NB4 (cell line): ENCODE measurements at regions not wholly inside any gene's neighbourhood (a gene's known extent, or its start where the extent isn't known, plus 50 kb on each side); places are given as distances from the start of the nearest gene placed in this dataset.

Experiments
- DNase-seq: peaks from one replicate; pipeline ENCODE4 v3.0.0; 2010; ENCODE audit warnings: low read depth
- H3K4me3 ChIP-seq: one replicate; pipeline ENCODE4 v1.5.1; 2011; ENCODE audit warnings: mild to moderate bottlenecking, low read depth, low read length, moderate library complexity
- MYC ChIP-seq: IDR thresholded peaks from 2 replicates; pipeline ENCODE4 v1.6.1; 2011; ENCODE audit warnings: low read depth, low read length
- POLR2A ChIP-seq: IDR thresholded peaks from 2 replicates; pipeline ENCODE4 v1.6.1; 2011; ENCODE audit warnings: mild to moderate bottlenecking; ENCODE audit not compliant: insufficient read length; ENCODE audit errors: extremely low read depth
- TF ChIP-seq, protein P1 (sequence below): IDR thresholded peaks from 2 replicates; pipeline ENCODE4 v1.6.1; 2011; ENCODE audit warnings: low read depth, low read length
- TF ChIP-seq, protein P2 (sequence below): IDR thresholded peaks from one replicate; pipeline ENCODE4 v1.5.1; 2012; ENCODE audit warnings: low read depth, low read length

DNA sequence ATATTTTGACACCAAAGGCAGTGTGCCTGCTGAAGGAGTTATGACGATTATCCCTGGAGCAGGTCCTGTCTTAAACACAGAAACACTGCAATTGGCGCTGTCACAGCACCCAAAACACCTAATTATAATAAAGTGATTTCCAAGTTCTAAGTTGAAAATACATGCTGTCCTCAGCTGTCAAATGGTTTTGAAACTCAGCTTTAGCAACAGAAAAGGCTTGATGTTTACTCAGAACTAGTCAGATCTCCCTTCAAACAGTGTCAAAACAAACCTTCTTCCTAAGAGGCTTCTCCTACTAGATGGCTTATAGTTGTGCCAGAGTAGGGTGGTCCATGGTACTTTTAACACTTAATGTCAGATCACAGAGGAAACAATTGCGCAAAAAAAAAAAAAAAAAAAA, 87.2 kb upstream of the IRX1 start:
- no peak for TF ChIP-seq POLR2A
- TF ChIP-seq MYC = no peak
- TF ChIP-seq, protein P1, sequence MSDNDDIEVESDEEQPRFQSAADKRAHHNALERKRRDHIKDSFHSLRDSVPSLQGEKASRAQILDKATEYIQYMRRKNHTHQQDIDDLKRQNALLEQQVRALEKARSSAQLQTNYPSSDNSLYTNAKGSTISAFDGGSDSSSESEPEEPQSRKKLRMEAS = no peak
- no peak overlapping the region for H3K4me3 ChIP-seq
- DNase-seq = no peak

DNA sequence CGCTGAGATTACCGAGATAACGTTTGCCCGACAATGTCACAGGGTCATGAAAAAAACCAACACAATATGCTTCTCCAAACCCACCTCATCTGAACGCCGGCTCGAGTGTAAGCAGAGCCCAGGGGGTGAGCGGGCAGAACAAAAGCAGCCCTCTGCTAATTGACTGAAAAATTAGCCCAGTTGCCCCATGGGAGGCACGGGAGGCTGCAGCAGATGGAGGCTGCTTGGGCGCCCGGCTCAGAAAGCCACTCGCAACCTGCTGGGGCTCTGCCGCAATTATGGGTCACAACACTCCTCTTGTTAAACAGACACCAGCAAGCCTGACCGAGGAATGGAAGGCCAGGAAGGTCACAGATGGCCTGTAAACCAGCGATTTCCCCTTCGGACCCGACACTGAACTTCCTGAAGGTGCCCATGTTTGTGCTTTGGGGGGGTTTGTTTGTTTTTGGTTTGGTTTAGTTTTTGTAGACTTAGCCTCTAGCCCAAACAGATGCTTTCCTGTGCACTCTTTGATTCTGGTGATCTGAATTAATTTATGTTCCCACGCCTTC, 104.6 kb upstream of the IRX1 start:
- no peak for TF ChIP-seq MYC
- TF ChIP-seq, protein P1 = no peak
- TF ChIP-seq, protein P2, sequence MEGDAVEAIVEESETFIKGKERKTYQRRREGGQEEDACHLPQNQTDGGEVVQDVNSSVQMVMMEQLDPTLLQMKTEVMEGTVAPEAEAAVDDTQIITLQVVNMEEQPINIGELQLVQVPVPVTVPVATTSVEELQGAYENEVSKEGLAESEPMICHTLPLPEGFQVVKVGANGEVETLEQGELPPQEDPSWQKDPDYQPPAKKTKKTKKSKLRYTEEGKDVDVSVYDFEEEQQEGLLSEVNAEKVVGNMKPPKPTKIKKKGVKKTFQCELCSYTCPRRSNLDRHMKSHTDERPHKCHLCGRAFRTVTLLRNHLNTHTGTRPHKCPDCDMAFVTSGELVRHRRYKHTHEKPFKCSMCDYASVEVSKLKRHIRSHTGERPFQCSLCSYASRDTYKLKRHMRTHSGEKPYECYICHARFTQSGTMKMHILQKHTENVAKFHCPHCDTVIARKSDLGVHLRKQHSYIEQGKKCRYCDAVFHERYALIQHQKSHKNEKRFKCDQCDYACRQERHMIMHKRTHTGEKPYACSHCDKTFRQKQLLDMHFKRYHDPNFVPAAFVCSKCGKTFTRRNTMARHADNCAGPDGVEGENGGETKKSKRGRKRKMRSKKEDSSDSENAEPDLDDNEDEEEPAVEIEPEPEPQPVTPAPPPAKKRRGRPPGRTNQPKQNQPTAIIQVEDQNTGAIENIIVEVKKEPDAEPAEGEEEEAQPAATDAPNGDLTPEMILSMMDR = no peak
- no peak for TF ChIP-seq POLR2A
- no peak for DNase-seq
- H3K4me3 ChIP-seq = no peak overlapping the region

DNA sequence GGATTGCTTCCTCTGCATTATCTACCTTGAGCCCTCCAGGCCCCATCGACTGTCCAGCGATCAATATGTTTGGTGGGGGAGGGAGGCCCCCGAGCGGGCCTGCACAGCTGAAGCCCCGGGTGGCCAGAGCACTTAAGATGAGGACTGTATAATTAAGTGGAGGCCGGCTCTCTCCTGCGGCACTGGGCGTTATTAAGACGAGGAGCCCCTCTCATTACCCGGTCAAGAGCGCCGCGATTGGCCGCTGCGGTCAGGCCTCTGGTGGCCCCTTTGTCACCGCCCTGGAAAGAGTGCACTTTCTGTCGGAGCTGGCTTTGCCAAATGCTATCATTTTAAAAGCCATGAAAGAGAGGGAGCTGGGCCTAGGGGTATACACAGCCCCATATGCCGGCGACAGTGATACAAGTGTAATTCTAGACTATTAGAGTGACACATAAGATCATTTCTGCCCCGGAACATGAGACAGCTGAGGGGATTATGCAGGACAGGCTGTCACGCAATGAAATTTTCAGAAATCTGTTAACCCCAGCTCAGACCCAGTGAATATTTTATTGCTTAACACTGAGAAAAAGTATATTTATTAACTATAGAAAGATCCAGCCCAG, 106.3 kb upstream of the IRX1 start:
- TF ChIP-seq MYC = no peak
- TF ChIP-seq, protein P1 = no peak
- TF ChIP-seq, protein P2 = no peak
- TF ChIP-seq POLR2A = no peak
- H3K4me3 ChIP-seq = no peak overlapping the region
- DNase-seq = no peak

DNA sequence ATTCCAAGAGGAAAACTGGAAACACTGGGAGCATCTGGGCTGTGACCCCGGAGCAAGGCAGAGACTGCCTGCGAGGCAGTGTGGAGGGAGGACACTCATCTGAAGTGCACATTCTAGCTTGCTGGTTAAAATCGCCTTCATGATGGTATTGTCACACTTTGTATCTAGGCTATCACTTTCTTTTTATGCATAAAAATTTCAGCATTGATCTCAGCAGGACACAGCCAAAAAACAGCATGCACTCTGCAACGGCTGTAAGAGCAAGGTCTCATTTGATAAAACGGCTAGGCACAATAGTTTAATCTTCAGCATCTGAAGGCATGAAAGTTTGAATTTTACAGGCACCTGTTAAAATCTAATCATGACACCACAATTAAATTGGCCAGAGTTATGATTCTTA, 110.8 kb upstream of the IRX1 start:
- TF ChIP-seq POLR2A (no peak), MYC (no peak)
- TF ChIP-seq, protein P1 = no peak
- TF ChIP-seq, protein P2 = no peak
- H3K4me3 ChIP-seq = no peak overlapping the region
- DNase-seq = no peak

DNA sequence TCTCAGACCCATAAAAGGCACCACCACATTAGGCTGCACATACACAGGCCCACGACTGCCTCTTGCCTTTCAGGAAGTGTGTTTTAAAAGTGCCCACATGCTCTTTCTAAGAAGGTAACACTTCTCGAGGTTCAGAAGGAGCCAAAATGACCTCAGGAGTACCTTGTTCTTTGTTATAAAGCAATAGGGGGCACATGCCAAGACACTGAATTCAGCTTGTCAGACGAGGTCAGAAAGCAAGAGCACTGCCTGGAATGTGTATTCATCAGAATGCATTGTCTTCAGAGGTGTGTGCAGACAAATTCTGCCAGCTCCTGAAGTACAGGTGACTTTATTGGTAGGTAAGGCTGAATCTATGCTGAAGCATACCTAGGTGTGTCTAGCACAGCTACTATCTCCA, 114.5 kb upstream of the IRX1 start:
- H3K4me3 ChIP-seq = no peak overlapping the region
- TF ChIP-seq POLR2A = no peak
- TF ChIP-seq, protein P1 = no peak
- TF ChIP-seq, protein P2 = no peak
- TF ChIP-seq MYC = no peak
- DNase-seq = no peak

DNA sequence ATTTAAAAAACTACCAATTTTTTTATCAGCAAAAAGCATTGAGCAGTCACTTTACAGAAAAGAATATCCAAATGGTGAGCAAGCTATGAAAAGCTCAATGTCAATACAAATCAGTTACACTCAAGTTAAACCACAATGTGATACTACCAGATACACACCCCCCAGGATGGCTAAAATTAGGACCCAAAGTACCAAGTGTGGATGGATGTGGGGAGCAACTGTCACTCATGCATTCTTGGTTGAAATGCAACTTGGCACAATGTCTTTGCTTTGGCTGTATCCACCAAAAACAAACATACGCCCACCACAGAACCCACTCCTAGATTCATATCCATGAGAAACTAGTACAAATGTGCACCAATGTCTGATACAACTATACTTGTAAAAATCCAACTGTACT, 120.0 kb upstream of the IRX1 start:
- TF ChIP-seq, protein P1 = no peak
- TF ChIP-seq MYC (no peak), POLR2A (no peak)
- TF ChIP-seq, protein P2 = no peak
- no peak for DNase-seq
- H3K4me3 ChIP-seq = no peak overlapping the region
